Loucy (cell line): ENCODE measurements at regions not wholly inside any gene's neighbourhood (a gene's known extent, or its start where the extent isn't known, plus 50 kb on each side); places are given as distances from the start of the nearest gene placed in this dataset.

ENCODE experiments used
- H2AFZ ChIP-seq: fragments of 200-600 bp; sonication (generic); 2 replicates; pipeline ENCODE4 v1.6.0; 2016; ENCODE audit warnings: antibody characterized with exemption, mild to moderate bottlenecking, low read length, moderate library complexity
- H3F3A ChIP-seq: fragments of 200-600 bp; 2 replicates; pipeline ENCODE4 v1.6.0; 2016; ENCODE audit warnings: antibody characterized with exemption, low read depth, mild to moderate bottlenecking
- H3K27me3 ChIP-seq: fragments of 200-600 bp; sonication (generic); 2 replicates; pipeline ENCODE4 v1.6.1; 2014; ENCODE audit warnings: low read length, mild to moderate bottlenecking; ENCODE audit not compliant: insufficient read depth, poor library complexity, severe bottlenecking
- H3K36me3 ChIP-seq: fragments of 200-600 bp; sonication (generic); 2 replicates; pipeline ENCODE4 v1.6.1; 2016; ENCODE audit warnings: low read length; ENCODE audit not compliant: insufficient read depth
- H3K4me1 ChIP-seq: fragments of 200-600 bp; sonication (generic); 2 replicates; pipeline ENCODE4 v1.5.1; 2014; ENCODE audit warnings: low read length, mild to moderate bottlenecking; ENCODE audit not compliant: insufficient read depth, poor library complexity, severe bottlenecking
- H3K4me2 ChIP-seq: fragments of 200-600 bp; sonication (generic); 2 replicates; pipeline ENCODE4 v1.6.0; 2014; ENCODE audit warnings: antibody characterized with exemption, low read length, low read depth, mild to moderate bottlenecking; ENCODE audit not compliant: poor library complexity, severe bottlenecking
- H3K4me3 ChIP-seq: fragments of 200-600 bp; sonication (generic); 2 replicates; pipeline ENCODE4 v1.5.1; 2014; ENCODE audit warnings: low read length, mild to moderate bottlenecking, mixed read lengths; ENCODE audit not compliant: poor library complexity, severe bottlenecking
- H3K79me2 ChIP-seq: fragments of 200-600 bp; sonication (generic); 2 replicates; pipeline ENCODE4 v1.6.1; 2014; ENCODE audit warnings: low read length; ENCODE audit not compliant: insufficient read depth
- H3K9ac ChIP-seq: fragments of 200-600 bp; sonication (generic); 2 replicates; pipeline ENCODE4 v1.6.0; 2014; ENCODE audit warnings: mild to moderate bottlenecking, low read depth, low read length, moderate library complexity; ENCODE audit not compliant: poor library complexity, severe bottlenecking
- H3K9me2 ChIP-seq: fragments of 200-600 bp; sonication (generic); replicated peaks from 2 replicates; pipeline ENCODE4 v1.6.1; 2016; ENCODE audit warnings: low read depth, low read length, mixed read lengths
- H3K9me3 ChIP-seq: fragments of 200-600 bp; sonication (generic); 2 replicates; pipeline ENCODE4 v1.6.1; 2014; ENCODE audit warnings: mild to moderate bottlenecking, antibody characterized with exemption, low read length, low read depth; ENCODE audit not compliant: insufficient read depth
- H4K20me1 ChIP-seq: fragments of 200-600 bp; sonication (generic); 2 replicates; pipeline ENCODE4 v1.6.0; 2014; ENCODE audit warnings: antibody characterized with exemption, low read length, mild to moderate bottlenecking; ENCODE audit not compliant: insufficient read depth, poor library complexity, severe bottlenecking
- EZH2phosphoT487 ChIP-seq: fragments of 200-600 bp; IDR thresholded peaks from 2 replicates; pipeline ENCODE4 v1.6.1; 2018; ENCODE audit warnings: antibody characterized with exemption, mild to moderate bottlenecking, moderate library complexity, borderline replicate concordance
- TF ChIP-seq, protein P1 (sequence below): fragments of 200-600 bp; sonication (generic); conservative IDR thresholded peaks from 2 replicates; pipeline ENCODE4 v1.5.1; 2014; ENCODE audit warnings: mild to moderate bottlenecking, antibody characterized with exemption, low read length

DNA sequence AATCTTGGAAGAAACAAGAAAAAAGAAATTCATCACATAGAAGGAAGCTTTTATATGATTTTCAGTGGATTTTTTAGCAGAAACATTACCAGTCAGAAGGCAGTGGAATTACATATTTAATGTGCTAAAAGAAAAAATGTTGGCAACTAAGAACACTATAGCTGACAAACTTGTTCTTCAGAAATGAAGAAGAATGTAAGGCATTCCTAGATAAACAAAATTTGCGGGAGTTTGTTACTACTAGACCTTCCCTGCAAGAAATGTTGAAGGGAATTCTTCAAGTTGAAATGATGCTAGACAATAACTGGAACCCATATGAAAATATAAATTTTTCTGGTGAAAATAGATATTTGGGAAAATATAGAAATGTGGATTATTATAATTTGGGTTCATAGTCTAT, 718.3 kb upstream of the GRAMD2B start:
- no peaks in the 10 kb centered on the region for H3K79me2 ChIP-seq
- no peak overlapping the region for H3K4me3 ChIP-seq
- no peaks in the 10 kb centered on the region for H3K9me3 ChIP-seq
- H3K27me3 ChIP-seq = no peaks in the 10 kb centered on the region
- H3K9me2 ChIP-seq = no peaks in the 10 kb centered on the region
- H3K36me3 ChIP-seq = no peaks in the 10 kb centered on the region
- no peaks in the 10 kb centered on the region for H3F3A ChIP-seq
- H2AFZ ChIP-seq = no peak overlapping the region
- no peaks in the 10 kb centered on the region for H4K20me1 ChIP-seq
- H3K4me2 ChIP-seq = no peak overlapping the region
- no peaks in the 10 kb centered on the region for H3K4me1 ChIP-seq
- no peak overlapping the region for H3K9ac ChIP-seq
- TF ChIP-seq, protein P1, sequence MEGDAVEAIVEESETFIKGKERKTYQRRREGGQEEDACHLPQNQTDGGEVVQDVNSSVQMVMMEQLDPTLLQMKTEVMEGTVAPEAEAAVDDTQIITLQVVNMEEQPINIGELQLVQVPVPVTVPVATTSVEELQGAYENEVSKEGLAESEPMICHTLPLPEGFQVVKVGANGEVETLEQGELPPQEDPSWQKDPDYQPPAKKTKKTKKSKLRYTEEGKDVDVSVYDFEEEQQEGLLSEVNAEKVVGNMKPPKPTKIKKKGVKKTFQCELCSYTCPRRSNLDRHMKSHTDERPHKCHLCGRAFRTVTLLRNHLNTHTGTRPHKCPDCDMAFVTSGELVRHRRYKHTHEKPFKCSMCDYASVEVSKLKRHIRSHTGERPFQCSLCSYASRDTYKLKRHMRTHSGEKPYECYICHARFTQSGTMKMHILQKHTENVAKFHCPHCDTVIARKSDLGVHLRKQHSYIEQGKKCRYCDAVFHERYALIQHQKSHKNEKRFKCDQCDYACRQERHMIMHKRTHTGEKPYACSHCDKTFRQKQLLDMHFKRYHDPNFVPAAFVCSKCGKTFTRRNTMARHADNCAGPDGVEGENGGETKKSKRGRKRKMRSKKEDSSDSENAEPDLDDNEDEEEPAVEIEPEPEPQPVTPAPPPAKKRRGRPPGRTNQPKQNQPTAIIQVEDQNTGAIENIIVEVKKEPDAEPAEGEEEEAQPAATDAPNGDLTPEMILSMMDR = no peak
- no peak for TF ChIP-seq EZH2phosphoT487

- no peaks in the 10 kb centered on the region for H3F3A ChIP-seq
- no peaks in the 10 kb centered on the region for H3K27me3 ChIP-seq
- H3K4me3 ChIP-seq = no peak overlapping the region
- H3K79me2 ChIP-seq = no peaks in the 10 kb centered on the region
- H4K20me1 ChIP-seq = no peaks in the 10 kb centered on the region
- H3K4me2 ChIP-seq = no peak overlapping the region
- TF ChIP-seq EZH2phosphoT487 = no peak
- TF ChIP-seq, protein P1 = no peak
- H3K36me3 ChIP-seq = no peaks in the 10 kb centered on the region
- no peak overlapping the region for H2AFZ ChIP-seq
- H3K9me3 ChIP-seq = no peaks in the 10 kb centered on the region
- H3K9me2 ChIP-seq = no peaks in the 10 kb centered on the region
- H3K9ac ChIP-seq = no peak overlapping the region
- H3K4me1 ChIP-seq = no peaks in the 10 kb centered on the region
These were observed 714.6 kb upstream of the GRAMD2B start for GRCh38 chr5:125708583-125708982.

DNA sequence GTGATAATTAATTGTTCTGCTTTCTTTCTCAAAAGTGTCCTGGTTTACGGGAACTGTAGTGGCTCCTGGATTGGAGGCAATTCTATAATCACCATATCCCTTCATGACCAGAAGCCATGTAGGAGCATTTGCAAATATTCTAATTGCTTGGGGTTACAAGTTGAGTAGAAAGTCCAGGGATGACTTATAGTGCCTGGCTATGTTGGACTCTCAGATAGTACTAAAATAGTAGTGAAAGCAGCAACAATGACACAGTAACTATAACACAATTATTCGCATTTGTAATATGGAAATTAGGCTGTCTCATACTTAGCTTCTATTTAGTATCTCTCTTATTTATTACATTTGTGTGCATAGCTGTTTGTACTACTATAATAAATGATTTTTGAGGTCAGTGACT, 712.5 kb upstream of the GRAMD2B start:
- H3K9me2 ChIP-seq = no peaks in the 10 kb centered on the region
- no peaks in the 10 kb centered on the region for H3K9me3 ChIP-seq
- no peaks in the 10 kb centered on the region for H4K20me1 ChIP-seq
- no peak overlapping the region for H3K4me3 ChIP-seq
- H3K36me3 ChIP-seq = no peaks in the 10 kb centered on the region
- no peak overlapping the region for H2AFZ ChIP-seq
- no peak for TF ChIP-seq EZH2phosphoT487
- TF ChIP-seq, protein P1 = no peak
- no peaks in the 10 kb centered on the region for H3K4me1 ChIP-seq
- H3F3A ChIP-seq = no peaks in the 10 kb centered on the region
- no peaks in the 10 kb centered on the region for H3K27me3 ChIP-seq
- no peak overlapping the region for H3K9ac ChIP-seq
- H3K79me2 ChIP-seq = no peaks in the 10 kb centered on the region
- H3K4me2 ChIP-seq = no peak overlapping the region
